ENCODE measurements at regions not wholly inside any gene's neighbourhood (a gene's known extent, or its start where the extent isn't known, plus 50 kb on each side); places are given as distances from the start of the nearest gene placed in this dataset.

DNA sequence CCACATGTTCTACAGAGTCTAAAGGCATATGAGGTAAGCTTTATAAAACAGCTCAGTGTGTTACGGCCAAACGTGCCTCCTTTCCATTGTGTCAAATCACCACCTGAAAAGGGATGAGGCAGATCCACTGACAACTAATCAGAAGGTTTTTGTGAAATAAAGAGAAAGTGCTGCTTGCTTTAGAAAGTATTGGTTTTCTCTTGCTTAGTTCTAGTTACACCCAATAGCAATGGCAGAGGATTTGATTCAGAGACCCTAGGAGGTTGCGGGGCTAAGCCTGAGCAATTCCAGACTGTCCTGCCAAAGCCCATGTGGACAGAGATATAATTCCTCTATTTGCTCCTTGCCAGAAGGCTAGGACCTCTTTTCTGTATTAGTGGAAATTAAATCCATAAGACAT, 125.5 kb downstream of the SPRY1 start:
- no peak overlapping the region for H3K27ac ChIP-seq
- no peaks in the 10 kb centered on the region for H3K27me3 ChIP-seq (replicated peaks)
- no peak for DNase-seq
- TF ChIP-seq, protein P1, sequence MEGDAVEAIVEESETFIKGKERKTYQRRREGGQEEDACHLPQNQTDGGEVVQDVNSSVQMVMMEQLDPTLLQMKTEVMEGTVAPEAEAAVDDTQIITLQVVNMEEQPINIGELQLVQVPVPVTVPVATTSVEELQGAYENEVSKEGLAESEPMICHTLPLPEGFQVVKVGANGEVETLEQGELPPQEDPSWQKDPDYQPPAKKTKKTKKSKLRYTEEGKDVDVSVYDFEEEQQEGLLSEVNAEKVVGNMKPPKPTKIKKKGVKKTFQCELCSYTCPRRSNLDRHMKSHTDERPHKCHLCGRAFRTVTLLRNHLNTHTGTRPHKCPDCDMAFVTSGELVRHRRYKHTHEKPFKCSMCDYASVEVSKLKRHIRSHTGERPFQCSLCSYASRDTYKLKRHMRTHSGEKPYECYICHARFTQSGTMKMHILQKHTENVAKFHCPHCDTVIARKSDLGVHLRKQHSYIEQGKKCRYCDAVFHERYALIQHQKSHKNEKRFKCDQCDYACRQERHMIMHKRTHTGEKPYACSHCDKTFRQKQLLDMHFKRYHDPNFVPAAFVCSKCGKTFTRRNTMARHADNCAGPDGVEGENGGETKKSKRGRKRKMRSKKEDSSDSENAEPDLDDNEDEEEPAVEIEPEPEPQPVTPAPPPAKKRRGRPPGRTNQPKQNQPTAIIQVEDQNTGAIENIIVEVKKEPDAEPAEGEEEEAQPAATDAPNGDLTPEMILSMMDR (IDR thresholded peaks at IDR 0.05; ENCODE audit: low read depth, low read length, missing control alignments): no peak
- H3K36me3 ChIP-seq (replicated peaks): no peaks in the 10 kb centered on the region
- H3K4me3 ChIP-seq (ENCODE audit: low read depth, low read length): no peak overlapping the region
- in situ Hi-C loops (cut with HindIII; ENCODE audit: low pct_ligation_motif_present, low sequenced_read_pairs): no loop called here

DNA sequence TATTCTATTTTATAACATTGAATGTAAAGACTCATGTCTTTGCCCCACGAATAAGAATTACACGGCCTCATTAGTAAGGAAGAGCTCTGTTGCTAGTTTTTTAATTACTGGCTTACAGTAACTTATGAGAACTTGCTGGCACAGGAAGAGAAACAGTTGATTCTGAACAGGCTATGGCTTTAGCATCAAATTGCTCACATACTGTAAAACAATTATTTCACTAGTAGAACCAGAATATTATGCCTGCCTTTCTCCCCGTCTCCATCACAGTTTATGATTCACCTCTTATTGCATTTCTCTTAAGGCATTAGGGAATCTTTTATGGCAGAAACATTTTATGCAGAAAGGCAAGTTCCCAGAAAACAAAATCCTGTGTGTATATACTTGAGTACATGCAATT, 126.1 kb downstream of the SPRY1 start:
- Histone ChIP-seq H3K27me3 (replicated peaks) (no peaks in the 10 kb centered on the region), H3K36me3 (replicated peaks) (no peaks in the 10 kb centered on the region), H3K27ac (no peak overlapping the region), H3K4me3 (ENCODE audit: low read depth, low read length) (no peak overlapping the region)
- TF ChIP-seq, protein P1 (IDR thresholded peaks at IDR 0.05; ENCODE audit: low read depth, low read length, missing control alignments): no peak
- in situ Hi-C loops (cut with HindIII; ENCODE audit: low pct_ligation_motif_present, low sequenced_read_pairs): no loop called here
- no peak for DNase-seq

DNA sequence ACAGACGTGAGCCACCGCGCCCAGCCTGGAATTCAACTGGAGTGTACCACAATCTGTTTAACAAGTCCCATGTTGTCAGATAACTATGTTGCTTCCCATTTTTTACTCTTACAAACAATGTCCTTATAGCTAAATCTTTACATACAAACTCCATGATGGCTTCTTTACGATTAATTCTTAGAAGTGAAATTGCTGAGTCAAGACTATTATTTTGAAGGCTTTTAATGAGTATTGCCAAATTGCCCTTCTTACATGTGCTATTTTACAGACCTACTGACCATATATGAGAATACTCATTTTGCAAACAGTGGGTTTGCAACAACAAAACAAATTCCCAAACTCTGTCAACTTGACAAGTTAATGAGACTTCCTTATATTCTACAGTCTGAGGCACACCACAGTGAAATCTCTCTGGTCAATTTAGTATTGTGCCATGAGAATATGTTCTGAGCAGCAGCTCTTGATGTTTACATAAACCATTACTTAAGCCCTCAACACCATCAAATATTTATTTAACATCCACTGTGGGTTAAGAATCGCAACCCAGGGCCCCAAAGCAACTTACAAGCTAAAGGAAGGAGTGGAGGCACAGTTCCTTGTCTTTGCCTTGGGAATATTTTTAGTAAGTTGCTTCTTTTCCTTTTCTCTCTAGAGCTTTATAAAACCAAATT, 128.5 kb downstream of the SPRY1 start:
- TF ChIP-seq, protein P1 (IDR thresholded peaks at IDR 0.05; ENCODE audit: low read depth, low read length, missing control alignments): no peak
- Histone ChIP-seq H3K27ac (no peak overlapping the region), H3K36me3 (replicated peaks) (no peaks in the 10 kb centered on the region), H3K4me3 (ENCODE audit: low read depth, low read length) (no peak overlapping the region), H3K27me3 (replicated peaks) (no peaks in the 10 kb centered on the region)
- no peak for DNase-seq
- in situ Hi-C loops (cut with HindIII; ENCODE audit: low pct_ligation_motif_present, low sequenced_read_pairs): no loop called here

DNA sequence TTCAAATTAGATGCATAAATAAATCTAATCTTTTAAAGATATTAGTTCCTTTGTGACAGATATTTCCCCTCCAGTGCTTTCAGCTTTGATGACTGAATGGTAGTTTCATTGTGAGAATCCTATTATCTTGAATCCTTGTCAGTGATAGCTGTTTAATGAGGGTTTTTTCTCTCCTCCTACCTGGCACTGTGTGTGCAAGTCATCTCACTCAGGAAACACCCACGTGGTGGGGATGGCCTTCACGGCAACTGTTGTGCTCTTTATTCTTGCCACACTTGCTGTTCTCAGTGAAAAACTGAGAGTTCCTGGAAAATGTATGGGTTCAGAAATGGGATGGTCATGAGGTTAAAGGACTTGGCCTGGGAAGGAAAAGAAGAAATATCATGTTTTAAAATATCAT, 129.9 kb downstream of the SPRY1 start:
- in situ Hi-C loops (cut with HindIII; ENCODE audit: low pct_ligation_motif_present, low sequenced_read_pairs): no loop called here
- H3K4me3 ChIP-seq (ENCODE audit: low read depth, low read length): no peak overlapping the region
- H3K36me3 ChIP-seq (replicated peaks): no peaks in the 10 kb centered on the region
- no peak overlapping the region for H3K27ac ChIP-seq
- DNase-seq: no peak
- TF ChIP-seq, protein P1 (IDR thresholded peaks at IDR 0.05; ENCODE audit: low read depth, low read length, missing control alignments): no peak
- no peaks in the 10 kb centered on the region for H3K27me3 ChIP-seq (replicated peaks)

DNA sequence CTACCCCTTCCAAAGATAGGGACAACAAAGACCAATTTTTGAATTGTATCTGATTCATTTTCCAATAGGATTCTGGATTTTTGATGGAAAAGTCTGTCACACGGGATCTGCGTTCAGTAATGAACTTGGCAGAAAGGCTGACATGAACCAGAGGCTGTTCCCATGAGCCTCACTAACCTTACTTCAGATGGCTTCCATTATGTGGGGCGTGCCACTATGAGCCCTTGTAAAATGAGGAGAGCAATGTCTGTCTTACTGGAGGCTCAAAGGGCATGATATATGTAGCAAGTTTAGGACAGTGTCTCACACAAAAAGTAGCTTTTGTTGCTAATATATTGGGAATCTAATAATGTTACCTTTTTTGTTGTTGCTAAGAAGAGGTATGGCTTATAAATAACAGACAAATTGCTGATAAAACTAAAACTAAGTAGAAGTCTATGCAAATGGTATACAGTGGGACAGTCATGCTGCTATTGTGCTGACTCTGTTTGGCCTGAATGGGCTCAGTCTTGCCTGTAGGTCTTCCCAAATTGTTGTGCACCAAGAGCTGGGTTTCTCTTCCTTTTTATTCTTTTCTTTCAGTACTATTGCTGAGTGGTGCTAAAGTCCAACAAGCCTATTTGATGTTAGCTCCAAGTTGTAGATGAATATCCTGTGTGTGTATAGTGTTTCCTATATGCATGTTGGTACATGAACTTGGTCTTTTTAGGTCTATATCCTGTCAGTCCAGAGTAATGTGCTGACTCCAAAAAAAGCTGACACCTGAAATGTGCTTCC, 132.1 kb downstream of the SPRY1 start:
- H3K4me3 ChIP-seq (ENCODE audit: low read depth, low read length): no peak overlapping the region
- no peak for DNase-seq
- TF ChIP-seq, protein P1 (IDR thresholded peaks at IDR 0.05; ENCODE audit: low read depth, low read length, missing control alignments): no peak

More for the DNA sequence above, 132.1 kb downstream of the SPRY1 start:
- H3K36me3 ChIP-seq (replicated peaks): no peaks in the 10 kb centered on the region
- no peaks in the 10 kb centered on the region for H3K27me3 ChIP-seq (replicated peaks)
- in situ Hi-C loops (cut with HindIII; ENCODE audit: low pct_ligation_motif_present, low sequenced_read_pairs): no loop called here
- no peak overlapping the region for H3K27ac ChIP-seq

Measured in brain microvascular endothelial cell (primary cell).